ENCODE measurements at regions not wholly inside any gene's neighbourhood (a gene's known extent, or its start where the extent isn't known, plus 50 kb on each side); places are given as distances from the start of the nearest gene placed in this dataset.
"Not testable (repeated sequence)": the region's sequence is repeated elsewhere in the genome, so short reads cannot be mapped to it uniquely, and the experiment has no call there.

DNA sequence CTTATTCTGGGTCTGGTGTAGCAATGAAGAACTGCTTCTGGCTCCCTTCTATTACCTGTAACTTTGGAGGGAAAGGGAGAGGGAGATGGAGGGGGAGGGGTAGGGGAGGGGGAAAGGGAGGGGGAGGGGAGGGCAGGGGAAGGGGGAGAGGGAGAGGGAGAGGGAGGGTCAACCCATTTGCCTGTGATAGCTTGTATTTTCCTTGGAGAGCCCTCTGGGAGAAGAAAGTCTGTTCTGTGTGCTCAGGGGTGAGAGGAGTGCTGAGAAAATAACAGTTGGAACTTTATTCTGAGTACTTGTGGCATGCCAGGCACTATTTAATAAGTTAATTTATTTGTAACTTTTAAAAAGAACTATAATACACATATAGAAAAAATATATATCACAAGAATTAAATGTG is 70.7 kb upstream of the TSPAN2 start:
- no peak for DNase-seq
- Histone ChIP-seq H3K4me1 (peaks cover 9 to 29% of the 10 kb centered on the region in 2 donors), H3K27ac (no peak overlapping the region), H3K36me3 (no peaks in the 10 kb centered on the region), H3K27me3 (no peaks in the 10 kb centered on the region), H3K4me3 (no peak overlapping the region), H3K9me3 (no peaks in the 10 kb centered on the region)
- TF ChIP-seq, protein P1, sequence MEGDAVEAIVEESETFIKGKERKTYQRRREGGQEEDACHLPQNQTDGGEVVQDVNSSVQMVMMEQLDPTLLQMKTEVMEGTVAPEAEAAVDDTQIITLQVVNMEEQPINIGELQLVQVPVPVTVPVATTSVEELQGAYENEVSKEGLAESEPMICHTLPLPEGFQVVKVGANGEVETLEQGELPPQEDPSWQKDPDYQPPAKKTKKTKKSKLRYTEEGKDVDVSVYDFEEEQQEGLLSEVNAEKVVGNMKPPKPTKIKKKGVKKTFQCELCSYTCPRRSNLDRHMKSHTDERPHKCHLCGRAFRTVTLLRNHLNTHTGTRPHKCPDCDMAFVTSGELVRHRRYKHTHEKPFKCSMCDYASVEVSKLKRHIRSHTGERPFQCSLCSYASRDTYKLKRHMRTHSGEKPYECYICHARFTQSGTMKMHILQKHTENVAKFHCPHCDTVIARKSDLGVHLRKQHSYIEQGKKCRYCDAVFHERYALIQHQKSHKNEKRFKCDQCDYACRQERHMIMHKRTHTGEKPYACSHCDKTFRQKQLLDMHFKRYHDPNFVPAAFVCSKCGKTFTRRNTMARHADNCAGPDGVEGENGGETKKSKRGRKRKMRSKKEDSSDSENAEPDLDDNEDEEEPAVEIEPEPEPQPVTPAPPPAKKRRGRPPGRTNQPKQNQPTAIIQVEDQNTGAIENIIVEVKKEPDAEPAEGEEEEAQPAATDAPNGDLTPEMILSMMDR (IDR thresholded peaks at IDR 0.05) = no peak
- no peak for TF ChIP-seq POLR2A (IDR thresholded peaks at IDR 0.05)
- intact Hi-C loops (cut with DNase I; ENCODE audit: low total_unique reads) = no loop called here

DNA sequence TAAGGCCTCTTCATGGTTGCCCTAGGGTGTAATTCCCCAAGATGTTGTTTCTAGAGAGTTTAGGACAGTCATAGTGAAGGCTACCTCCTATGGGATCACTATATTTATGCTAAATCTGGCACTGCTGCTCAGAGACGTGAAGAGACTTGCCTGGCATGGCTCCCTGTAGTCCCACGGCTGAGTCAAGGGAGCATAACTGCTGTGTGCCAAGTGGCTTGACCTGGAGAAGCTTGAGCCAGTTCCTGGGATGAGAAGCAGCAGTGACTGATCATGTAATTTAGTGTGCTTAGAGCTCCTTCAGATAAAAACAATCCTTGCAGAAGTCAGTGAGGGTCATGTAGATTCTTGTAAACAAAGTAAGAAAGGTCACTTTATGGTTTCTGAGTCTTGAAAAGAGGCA is 68.9 kb upstream of the TSPAN2 start:
- DNase-seq = peak; percentile 49 to 60
- Histone ChIP-seq H3K9me3 (no peaks in the 10 kb centered on the region), H3K27ac (peak overlapping the region; percentile 57 to 60), H3K36me3 (no peaks in the 10 kb centered on the region), H3K27me3 (no peaks in the 10 kb centered on the region), H3K4me3 (no peak overlapping the region), H3K4me1 (peaks cover 9 to 29% of the 10 kb centered on the region in 2 donors)
- intact Hi-C loops (cut with DNase I; ENCODE audit: low total_unique reads) = no loop called here
- TF ChIP-seq POLR2A (IDR thresholded peaks at IDR 0.05) = no peak
- TF ChIP-seq, protein P1 (IDR thresholded peaks at IDR 0.05) = no peak

DNA sequence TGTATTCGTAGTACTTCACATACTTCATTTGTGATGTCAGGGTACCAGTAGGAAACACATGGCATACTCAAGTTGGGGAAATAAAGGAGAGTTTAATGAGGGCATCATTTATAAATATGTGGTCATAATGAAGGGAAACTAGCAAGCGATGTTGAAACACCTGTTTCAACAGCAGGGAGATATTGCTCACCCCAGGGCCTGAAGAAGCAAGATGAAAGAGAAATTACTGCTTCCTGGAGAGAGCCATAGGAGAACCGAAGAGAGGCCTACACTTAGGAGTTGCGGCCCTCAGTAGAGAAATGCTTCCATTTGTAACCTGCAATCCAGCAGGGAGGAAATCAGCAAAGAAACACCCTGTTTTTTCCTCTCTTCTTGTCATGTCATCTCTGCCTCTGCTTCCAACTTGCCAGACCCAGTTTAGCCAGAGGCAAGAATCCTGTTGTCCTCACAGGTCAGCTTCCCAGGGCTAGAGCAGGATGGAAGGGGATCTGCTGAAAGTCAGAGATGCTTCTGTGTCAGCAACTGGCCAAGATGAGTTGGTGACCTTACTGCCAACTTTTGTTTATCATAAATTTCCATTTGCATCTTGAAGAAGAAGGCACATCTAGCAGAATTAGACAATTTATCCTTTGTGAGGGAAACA is 67.6 kb upstream of the TSPAN2 start:
- intact Hi-C loops (cut with DNase I; ENCODE audit: low total_unique reads) = no loop called here

DNA sequence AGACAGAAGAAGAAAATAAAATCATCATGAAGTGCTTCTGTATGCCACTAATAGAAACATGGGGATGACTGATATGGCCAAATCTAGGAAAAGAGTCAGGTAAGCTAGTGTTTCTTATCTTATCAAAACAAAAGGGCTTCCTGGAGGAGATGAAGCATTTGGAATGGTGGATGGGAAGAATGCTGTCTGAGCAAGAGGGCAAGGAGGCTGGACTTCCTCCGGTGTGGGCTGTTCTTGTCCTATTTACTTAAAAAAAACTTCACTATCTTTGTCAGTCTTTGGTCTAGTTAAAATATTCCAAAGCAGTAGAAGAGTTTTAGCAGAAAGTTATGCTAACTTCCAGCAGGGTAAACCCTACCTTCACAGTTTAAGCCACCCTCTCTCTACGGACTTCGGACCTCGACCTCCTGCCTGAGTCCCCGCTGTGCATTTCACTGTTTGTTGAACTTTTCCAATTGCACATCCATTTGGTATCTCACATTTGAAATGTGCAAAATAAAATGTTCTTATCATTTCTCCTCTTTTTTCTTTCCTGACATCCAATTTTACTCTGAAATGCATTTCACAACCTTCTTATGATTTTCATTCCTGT is 64.8 kb upstream of the TSPAN2 start:
- Histone ChIP-seq H3K4me1 (peaks cover 9 to 25% of the 10 kb centered on the region in 2 donors), H3K27ac (peak overlapping the region in 1 of 2 donors; percentile 63), H3K27me3 (no peaks in the 10 kb centered on the region), H3K36me3 (no peaks in the 10 kb centered on the region), H3K9me3 (no peaks in the 10 kb centered on the region), H3K4me3 (no peak overlapping the region)
- DNase-seq = no peak
- intact Hi-C loops (cut with DNase I; ENCODE audit: low total_unique reads) = no loop called here
- TF ChIP-seq POLR2A (IDR thresholded peaks at IDR 0.05) = no peak
- TF ChIP-seq, protein P1 (IDR thresholded peaks at IDR 0.05) = no peak

More for the DNA sequence above, 67.6 kb upstream of the TSPAN2 start:
- DNase-seq = no peak
- no peak overlapping the region for H3K4me3 ChIP-seq
- no peaks in the 10 kb centered on the region for H3K9me3 ChIP-seq
- H3K4me1 ChIP-seq = peaks cover 9 to 29% of the 10 kb centered on the region in 2 donors
- TF ChIP-seq, protein P1 (IDR thresholded peaks at IDR 0.05) = no peak
- TF ChIP-seq POLR2A (IDR thresholded peaks at IDR 0.05) = no peak
- no peaks in the 10 kb centered on the region for H3K27me3 ChIP-seq
- no peaks in the 10 kb centered on the region for H3K36me3 ChIP-seq
- peak overlapping the region; percentile 60 to 63 for H3K27ac ChIP-seq

DNA sequence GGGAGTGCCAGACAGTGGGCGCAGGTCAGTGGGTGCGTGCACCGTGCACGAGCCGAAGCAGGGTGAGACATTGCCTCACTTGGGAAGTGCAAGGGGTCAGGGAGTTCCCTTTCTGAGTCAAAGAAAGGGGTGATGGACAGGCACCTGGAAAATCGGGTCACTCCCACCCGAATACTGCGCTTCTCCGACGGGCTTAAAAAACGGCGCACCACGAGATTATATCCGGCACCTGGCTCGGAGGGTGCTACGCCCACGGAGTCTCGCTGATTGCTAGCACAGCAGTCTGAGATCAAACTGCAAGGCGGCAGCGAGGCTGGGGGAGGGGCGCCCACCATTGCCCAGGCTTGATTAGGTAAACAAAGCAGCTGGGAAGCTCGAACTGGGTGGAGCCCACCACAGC is 58.6 kb upstream of the TSPAN2 start:
- not testable (repeated sequence) for H3K4me1 ChIP-seq, H3K27ac ChIP-seq, DNase-seq, H3K27me3 ChIP-seq, H3K36me3 ChIP-seq, H3K4me3 ChIP-seq, H3K9me3 ChIP-seq
- intact Hi-C loops (cut with DNase I; ENCODE audit: low total_unique reads) = loop anchor here (10.0 kb wide), 1 partner anchor 317 kb away; no protein-coding TSS in a partner anchor

Data from uterus (tissue), 3 donors.